Skeletal muscle cell (primary cell): ENCODE measurements at regions not wholly inside any gene's neighbourhood (a gene's known extent, or its start where the extent isn't known, plus 50 kb on each side); places are given as distances from the start of the nearest gene placed in this dataset.
A peak's percentile ranks its signal among the peaks of the same experiment; 100 is the strongest.
"Not testable (repeated sequence)": the region's sequence is repeated elsewhere in the genome, so short reads cannot be mapped to it uniquely, and the experiment has no call there.

Experiments
- DNase-seq: peaks from one replicate; pipeline ENCODE4 v3.0.0-alpha.2; 2010; ENCODE audit warnings: low read depth
- H3K4me3 ChIP-seq: 2 replicates; pipeline ENCODE4 v1.5.1; 2011; ENCODE audit warnings: low read depth, mild to moderate bottlenecking, control low read depth, low read length, moderate library complexity

DNA sequence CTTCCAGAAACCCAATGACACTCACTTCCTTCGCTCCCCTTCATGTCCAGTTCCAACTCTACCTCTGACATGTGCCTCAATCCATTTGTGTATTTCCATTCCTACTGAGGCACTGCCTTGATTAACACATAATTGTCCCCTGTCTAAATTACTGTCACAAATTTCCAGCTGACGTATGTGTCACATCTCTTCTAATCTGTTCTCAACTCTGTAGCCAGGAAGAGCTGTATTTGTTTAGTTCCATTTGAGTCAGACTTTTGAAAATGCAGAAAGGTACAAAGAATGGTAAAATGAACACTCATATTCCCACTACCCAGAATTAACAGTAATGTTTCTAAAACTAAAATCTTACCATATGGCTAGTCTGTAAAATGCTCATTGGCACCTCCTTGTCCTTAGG lies 299.0 kb upstream of the GADL1 start:
- no peak for DNase-seq
- H3K4me3 ChIP-seq, result no peak overlapping the region

GRCh38 chr3:31193871-31194270 lies 299.4 kb upstream of the GADL1 start:
- no peak for DNase-seq
- H3K4me3 ChIP-seq, result no peak overlapping the region

- no peak overlapping the region for H3K4me3 ChIP-seq
- no peak for DNase-seq
Observed at GRCh38 chr3:31196261-31196660, 301.8 kb upstream of the GADL1 start.

- no peak overlapping the region for H3K4me3 ChIP-seq
- peak; percentile 63 for DNase-seq
Observed at GRCh38 chr3:31196881-31197364, 302.5 kb upstream of the GADL1 start.

- no peak overlapping the region for H3K4me3 ChIP-seq
- DNase-seq, result no peak
Observed at GRCh38 chr3:31197941-31198340, 303.5 kb upstream of the GADL1 start.

- DNase-seq, result no peak
- H3K4me3 ChIP-seq, result no peak overlapping the region
Observed at GRCh38 chr3:31198890-31199289, 304.4 kb upstream of the GADL1 start.

GRCh38 chr3:31203960-31204795 lies 309.7 kb upstream of the GADL1 start:
- no peak overlapping the region for H3K4me3 ChIP-seq
- no peak for DNase-seq

- not testable (repeated sequence) for H3K4me3 ChIP-seq, DNase-seq
Observed at GRCh38 chr3:31204796-31205056, 310.3 kb upstream of the GADL1 start.

- DNase-seq, result no peak
- H3K4me3 ChIP-seq, result no peak overlapping the region
Observed at GRCh38 chr3:31210068-31210645, 315.7 kb upstream of the GADL1 start.

GRCh38 chr3:31213869-31214486 lies 318.7 kb upstream of the STT3B start:
- no peak for DNase-seq
- H3K4me3 ChIP-seq, result no peak overlapping the region

DNA sequence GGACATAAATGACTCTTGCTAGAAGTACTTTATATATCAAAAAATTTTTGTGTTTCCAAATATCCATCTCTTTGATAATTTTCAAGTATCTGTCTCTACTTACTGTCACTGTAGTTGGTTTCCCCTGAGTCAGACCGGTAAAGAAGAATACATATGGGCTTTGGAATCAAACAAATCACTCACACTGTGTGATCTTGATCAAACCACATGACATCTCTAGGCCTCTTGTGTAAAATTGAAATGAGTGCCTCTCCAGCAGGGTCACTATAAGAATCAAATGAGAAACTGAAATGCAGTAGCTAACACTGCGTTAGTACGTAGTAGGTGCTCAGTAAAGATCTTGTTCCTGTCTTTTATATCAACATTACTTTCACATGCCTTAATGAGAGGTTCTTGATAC lies 314.6 kb upstream of the STT3B start:
- DNase-seq, result no peak
- no peak overlapping the region for H3K4me3 ChIP-seq

DNA sequence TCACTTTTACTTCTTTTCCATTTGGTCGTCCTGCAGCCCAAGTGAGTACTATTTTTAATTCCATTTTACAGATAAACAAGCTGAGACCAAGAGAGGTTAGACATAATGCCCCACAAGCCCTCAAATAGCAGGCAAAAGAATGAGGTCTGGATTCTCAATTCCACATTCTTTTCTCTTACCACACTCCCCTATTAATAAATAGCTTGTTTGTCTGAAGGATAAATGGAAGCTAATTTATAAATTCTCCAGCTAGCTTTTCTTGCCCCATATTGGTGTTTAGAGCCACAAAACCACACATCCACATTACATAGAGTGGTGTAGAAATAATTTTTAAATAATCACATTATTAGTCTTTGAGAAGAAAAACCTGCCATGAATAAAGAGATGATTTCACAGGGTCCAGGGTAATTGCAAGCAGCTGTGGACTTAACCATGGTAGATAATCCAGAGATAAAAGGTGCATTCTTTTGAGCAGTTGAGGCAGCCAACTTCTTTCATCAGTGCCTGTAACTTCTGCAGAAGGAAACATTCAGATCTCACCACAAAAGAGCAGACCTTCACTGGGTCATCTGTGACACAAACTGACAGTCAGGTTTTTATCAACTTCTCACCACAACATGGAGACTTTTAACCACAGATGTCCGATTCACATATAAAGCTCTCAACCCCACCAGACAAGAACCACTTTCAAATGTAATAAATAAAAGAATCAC lies 313.4 kb upstream of the STT3B start:
- no peak overlapping the region for H3K4me3 ChIP-seq
- DNase-seq, result peak; percentile 44

GRCh38 chr3:31220431-31220830 lies 312.3 kb upstream of the STT3B start:
- no peak for DNase-seq
- no peak overlapping the region for H3K4me3 ChIP-seq

GRCh38 chr3:31223278-31223677 lies 309.4 kb upstream of the STT3B start:
- H3K4me3 ChIP-seq, result no peak overlapping the region
- DNase-seq, result no peak

DNA sequence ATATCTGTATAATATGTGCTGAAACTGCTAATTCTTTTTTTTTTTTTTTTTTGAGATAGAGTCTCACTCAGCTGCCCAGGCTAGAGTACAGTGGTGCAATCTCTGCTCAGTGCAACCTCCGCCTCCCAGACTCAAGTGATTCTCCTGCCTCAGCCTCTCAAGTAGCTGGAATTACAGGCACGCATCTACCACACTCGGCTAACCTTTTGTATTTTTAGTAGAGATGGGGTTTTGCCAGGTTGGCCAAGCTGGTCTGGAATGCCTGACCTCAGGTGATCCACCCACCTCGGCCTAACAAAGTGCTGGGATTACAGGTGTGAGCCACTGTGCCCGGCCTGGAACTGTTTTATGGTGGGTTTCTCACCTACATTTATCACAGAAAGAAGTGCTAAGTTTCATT lies 307.8 kb upstream of the STT3B start:
- no peak overlapping the region for H3K4me3 ChIP-seq
- no peak for DNase-seq

DNA sequence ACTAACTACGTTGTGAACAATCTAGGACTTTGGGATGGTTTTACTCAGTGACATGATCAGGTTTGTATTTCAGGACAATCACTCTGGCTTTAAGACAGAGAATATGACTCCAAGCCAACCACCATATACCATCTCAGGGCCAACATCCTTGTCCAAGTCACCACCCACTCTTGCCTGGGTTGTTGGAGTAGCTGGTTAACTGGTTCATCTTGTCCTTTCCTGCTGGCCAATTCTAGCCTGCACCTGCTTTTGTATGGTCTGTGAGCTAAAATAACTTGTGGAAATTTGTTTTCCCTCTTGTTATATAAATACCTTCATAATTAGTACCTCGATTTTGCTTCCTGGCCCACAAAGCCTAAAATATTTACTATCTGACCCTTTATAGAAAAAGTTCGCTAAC lies 306.8 kb upstream of the STT3B start:
- no peak overlapping the region for H3K4me3 ChIP-seq
- no peak for DNase-seq

DNA sequence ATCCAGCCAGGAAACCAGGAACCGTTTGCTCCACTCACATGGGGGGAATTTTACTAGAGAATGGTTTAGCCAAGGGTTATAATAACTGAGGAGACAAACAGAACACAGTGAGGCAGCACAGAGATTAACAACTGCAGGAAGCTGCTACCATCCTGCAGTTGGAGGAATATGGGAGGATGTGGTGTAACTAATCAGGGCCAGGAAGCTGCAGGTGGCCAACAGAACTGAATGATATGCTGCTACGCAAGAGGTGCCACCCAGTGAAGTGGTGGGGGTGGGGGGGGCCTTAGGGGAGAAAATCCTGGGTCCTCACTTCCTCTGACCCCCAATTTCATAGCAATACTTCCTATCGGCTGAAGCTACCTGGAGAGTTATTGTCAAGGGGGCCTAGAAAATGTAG lies 306.4 kb upstream of the STT3B start:
- no peak for DNase-seq
- H3K4me3 ChIP-seq, result no peak overlapping the region

DNA sequence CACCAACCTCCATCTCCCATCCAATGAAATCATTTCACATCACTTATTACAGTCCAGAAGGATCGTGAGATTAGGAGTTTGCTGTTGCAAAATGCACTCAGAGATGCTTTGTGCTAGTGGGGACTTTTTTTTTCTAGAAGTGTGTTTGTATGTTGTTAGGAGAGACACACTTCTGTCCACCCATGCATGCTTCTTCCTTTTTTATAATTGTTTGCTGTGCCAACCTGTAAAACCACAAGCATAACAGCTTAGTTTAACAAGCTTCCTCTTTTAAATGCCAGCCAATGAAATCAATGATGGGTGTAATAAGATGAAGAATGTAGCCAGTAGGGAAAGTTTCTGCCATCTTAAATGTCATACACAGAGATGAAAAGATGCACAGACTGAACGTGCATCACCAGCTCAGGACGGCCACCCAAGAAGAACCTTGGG lies 305.6 kb upstream of the STT3B start:
- H3K4me3 ChIP-seq, result no peak overlapping the region

DNA sequence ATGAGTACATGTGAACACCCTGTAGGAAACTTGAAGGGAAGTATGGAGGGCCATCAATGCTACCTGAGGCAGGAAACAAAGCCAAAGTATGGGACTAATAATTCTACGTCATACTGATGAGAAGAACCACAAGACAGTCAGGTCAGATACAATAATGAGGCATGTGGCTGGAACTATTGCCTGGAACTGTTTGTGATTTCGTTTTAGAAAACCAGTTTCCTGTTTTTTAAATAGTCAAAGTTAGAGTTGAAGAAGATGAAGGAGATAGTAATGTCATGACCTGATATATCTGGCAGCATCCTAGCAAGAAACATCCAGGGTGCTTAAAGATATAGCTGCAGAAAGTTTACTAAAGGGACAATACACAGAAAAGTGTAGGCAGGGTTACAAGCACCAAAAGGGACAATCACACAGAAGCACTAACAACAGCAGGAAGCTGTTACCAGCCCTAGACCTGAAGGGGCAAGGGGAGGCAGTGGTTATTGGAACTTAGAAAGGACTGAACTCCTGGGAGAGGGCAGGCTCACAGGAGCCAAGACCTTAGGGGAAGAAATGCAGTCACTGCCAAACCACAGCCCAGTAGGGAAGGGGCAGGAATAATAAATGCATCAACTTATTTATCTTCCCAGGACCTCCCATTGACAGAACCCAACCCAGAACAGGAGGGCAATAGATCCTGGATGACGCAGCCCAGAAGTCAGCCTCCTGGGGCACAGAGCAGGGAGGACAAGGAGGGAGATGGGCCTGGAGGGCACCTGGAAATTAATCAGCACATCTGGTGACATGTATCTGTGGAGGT lies 302.1 kb upstream of the STT3B start:
- no peak overlapping the region for H3K4me3 ChIP-seq
- no peak for DNase-seq

More for the DNA sequence above, 305.6 kb upstream of the STT3B start:
- DNase-seq, result no peak
